Prostate gland (tissue), 2 donors: ENCODE measurements at regions not wholly inside any gene's neighbourhood (a gene's known extent, or its start where the extent isn't known, plus 50 kb on each side); places are given as distances from the start of the nearest gene placed in this dataset.

Source experiments
- POLR2A ChIP-seq: fragments of 450-650 bp; IDR thresholded peaks from one replicate; pipeline ENCODE4 v1.6.1; 2016; ENCODE audit warnings: antibody characterized with exemption, mild to moderate bottlenecking
- POLR2AphosphoS5 ChIP-seq: sonication (generic); formaldehyde crosslinking; IDR thresholded peaks from one replicate; pipeline ENCODE4 v1.6.1; 2017; ENCODE audit warnings: antibody characterized with exemption
- TF ChIP-seq, protein P1 (sequence below), 4 experiments: fragments of 200-600 bp in 2 of 4; fragments of 450-650 bp in 2 of 4; sonication (generic) in 2 of 4; IDR thresholded peaks; 1 replicate in 3 of 4; 2 replicates in 1 of 4; pipeline ENCODE4 v1.5.1; 2016 to 2019; ENCODE audit warnings: antibody characterized with exemption in 4 of 4, mild to moderate bottlenecking in 2 of 4, moderate library complexity in 2 of 4

DNA sequence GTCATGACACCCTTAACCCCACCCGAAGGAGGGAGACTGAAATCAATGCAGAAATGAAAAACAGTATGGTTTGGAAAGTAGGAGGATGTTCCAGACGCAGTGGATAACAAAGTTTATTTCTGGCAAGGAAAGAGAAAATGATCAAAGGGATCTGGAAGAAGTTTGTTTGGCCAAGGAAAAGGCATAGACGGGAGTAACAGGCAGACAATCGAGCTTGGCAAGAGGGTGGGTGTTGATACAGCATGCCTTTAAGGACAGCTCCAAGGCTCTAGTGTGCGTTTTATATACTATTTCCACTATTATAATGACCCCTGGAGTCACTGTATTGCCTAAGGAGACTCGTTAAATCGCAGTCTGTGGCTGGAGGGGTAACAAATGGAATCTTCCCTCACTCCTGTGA, 303.7 kb upstream of the RUNX1 start:
- TF ChIP-seq, protein P1, sequence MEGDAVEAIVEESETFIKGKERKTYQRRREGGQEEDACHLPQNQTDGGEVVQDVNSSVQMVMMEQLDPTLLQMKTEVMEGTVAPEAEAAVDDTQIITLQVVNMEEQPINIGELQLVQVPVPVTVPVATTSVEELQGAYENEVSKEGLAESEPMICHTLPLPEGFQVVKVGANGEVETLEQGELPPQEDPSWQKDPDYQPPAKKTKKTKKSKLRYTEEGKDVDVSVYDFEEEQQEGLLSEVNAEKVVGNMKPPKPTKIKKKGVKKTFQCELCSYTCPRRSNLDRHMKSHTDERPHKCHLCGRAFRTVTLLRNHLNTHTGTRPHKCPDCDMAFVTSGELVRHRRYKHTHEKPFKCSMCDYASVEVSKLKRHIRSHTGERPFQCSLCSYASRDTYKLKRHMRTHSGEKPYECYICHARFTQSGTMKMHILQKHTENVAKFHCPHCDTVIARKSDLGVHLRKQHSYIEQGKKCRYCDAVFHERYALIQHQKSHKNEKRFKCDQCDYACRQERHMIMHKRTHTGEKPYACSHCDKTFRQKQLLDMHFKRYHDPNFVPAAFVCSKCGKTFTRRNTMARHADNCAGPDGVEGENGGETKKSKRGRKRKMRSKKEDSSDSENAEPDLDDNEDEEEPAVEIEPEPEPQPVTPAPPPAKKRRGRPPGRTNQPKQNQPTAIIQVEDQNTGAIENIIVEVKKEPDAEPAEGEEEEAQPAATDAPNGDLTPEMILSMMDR (IDR thresholded peaks at IDR 0.05): no peak
- TF ChIP-seq POLR2A (no peak), POLR2AphosphoS5 (no peak)
